K562 (cell line): ENCODE measurements at regions not wholly inside any gene's neighbourhood (a gene's known extent, or its start where the extent isn't known, plus 50 kb on each side); places are given as distances from the start of the nearest gene placed in this dataset.

Experiments
- ATAC-seq: fragments of 200-7000 bp; cut with Tn5 transposase; 3 replicates; pipeline ENCODE4 v1.9.1; 2020; ENCODE audit warnings: moderate library complexity
- BruUV-seq: library from RNA; stranded (reverse); fragments of 400-500 nt; replicated peaks from 2 replicates; lab custom pipeline; 2021; lab: Mats Ljungman, UMichigan
- CTCF ChIA-PET: fragments of 300-600 bp; formaldehyde crosslinking; extraction: SDS; loops from one replicate; lab custom pipeline; 2021; ENCODE audit warnings: low intra/inter-chr PET ratio; lab: Yijun Ruan, JAX
- POLR2A ChIA-PET: fragments of 300-600, 350-650 bp; sonication (Branson Sonifier 250); formaldehyde crosslinking; extraction: SDS; loops from one replicate; lab custom pipeline; 2021; ENCODE audit warnings: antibody characterized with exemption, inconsistent platforms; lab: Yijun Ruan, JAX
- DNase-seq, 4 experiments: peaks; one replicate each; pipeline versions ENCODE4 v3.0.0 to v3.0.0-alpha.2; 2011 to 2018; ENCODE audit warnings: low spot score in 3 of 4, mixed read lengths in 3 of 4; ENCODE audit errors: extremely low read depth in 1 of 4
- FAIRE-seq: peaks from 2 replicates; lab custom pipeline; 2011; peaks lifted over from hg19 to GRCh38; lab: Jason Lieb, UNC
- H2AFZ ChIP-seq: 2 replicates; pipeline ENCODE4 v1.6.0; 2011; ENCODE audit warnings: low read depth, low read length, control low read depth, inconsistent platforms
- H3K27ac ChIP-seq: fragments of 200-600 bp; 3 replicates; pipeline ENCODE4 v1.8.0; 2011; ENCODE audit warnings: low read depth, mild to moderate bottlenecking, control low read depth, inconsistent platforms, low read length, moderate library complexity, mixed read lengths; ENCODE audit errors: extremely low read depth
- H3K27me3 ChIP-seq, 2 experiments: fragments of 300-600 bp in 1 of 2; 2 replicates in 1 of 2; 3 replicates in 1 of 2; pipeline versions ENCODE4 v1.6.0 to v1.8.0; 2011; ENCODE audit warnings: inconsistent platforms in 2 of 2, low read length in 2 of 2, mild to moderate bottlenecking in 1 of 2, mixed read lengths in 1 of 2, moderate library complexity in 1 of 2; ENCODE audit not compliant: control insufficient read depth in 2 of 2, insufficient read depth in 2 of 2
- H3K36me3 ChIP-seq: fragments of 300-600 bp; 3 replicates; pipeline ENCODE4 v1.8.0; 2011; ENCODE audit warnings: mild to moderate bottlenecking, low read length, inconsistent platforms; ENCODE audit not compliant: control insufficient read depth, insufficient read depth
- H3K4me1 ChIP-seq, 2 experiments: fragments of 200-600 bp in 1 of 2; replicated peaks in 1 of 2; 2 replicates in 1 of 2; 3 replicates in 1 of 2; pipeline versions ENCODE4 v1.5.1 to v1.8.0; 2011; ENCODE audit warnings: inconsistent platforms in 2 of 2, low read length in 2 of 2, mild to moderate bottlenecking in 1 of 2, mixed read lengths in 1 of 2, moderate library complexity in 1 of 2; ENCODE audit not compliant: control insufficient read depth in 2 of 2, insufficient read depth in 2 of 2
- H3K4me2 ChIP-seq: 2 replicates; pipeline ENCODE4 v1.6.1; 2011; ENCODE audit warnings: low read length, control low read depth, inconsistent platforms, mixed read lengths; ENCODE audit not compliant: insufficient read depth
- H3K4me3 ChIP-seq: fragments of 200-600 bp; sonication (generic), shearing (Covaris generic); 2 replicates; pipeline ENCODE4 v1.5.1; 2016; ENCODE audit warnings: control low read depth, inconsistent platforms
- H3K79me2 ChIP-seq: fragments of 200-600 bp; 3 replicates; pipeline ENCODE4 v1.8.0; 2011; ENCODE audit warnings: low read length, inconsistent platforms; ENCODE audit not compliant: control insufficient read depth, insufficient read depth
- H3K9ac ChIP-seq, 2 experiments: 2 replicates each; pipeline versions ENCODE4 v1.6.0 to v1.6.1; 2011; ENCODE audit warnings: low read depth in 2 of 2, low read length in 2 of 2, control low read depth in 1 of 2, inconsistent platforms in 1 of 2, mild to moderate bottlenecking in 1 of 2, mixed read lengths in 1 of 2; ENCODE audit not compliant: insufficient read depth in 1 of 2
- H3K9me1 ChIP-seq: one replicate; pipeline ENCODE4 v1.6.0; 2011; ENCODE audit warnings: inconsistent platforms, mild to moderate bottlenecking, low read length, moderate library complexity; ENCODE audit not compliant: control insufficient read depth, insufficient read depth
- H3K9me3 ChIP-seq: replicated peaks from 2 replicates; pipeline ENCODE4 v1.5.1; 2011; ENCODE audit warnings: low read depth, low read length, inconsistent platforms; ENCODE audit not compliant: control insufficient read depth, insufficient read depth
- H4K20me1 ChIP-seq: replicated peaks from 2 replicates; pipeline ENCODE4 v1.6.1; 2011; ENCODE audit warnings: low read length, inconsistent platforms, mixed read lengths; ENCODE audit not compliant: control insufficient read depth, insufficient read depth
- BRCA1 ChIP-seq, 2 experiments: fragments of 450-650 bp in 1 of 2; sonication (generic) in 1 of 2; formaldehyde crosslinking in 1 of 2; IDR thresholded peaks; 2 replicates each; pipeline versions ENCODE4 v1.5.0 to v1.6.1; 2017 to 2020; ENCODE audit warnings: mild to moderate bottlenecking in 1 of 2, missing genetic modification reagents in 1 of 2
- CTCF ChIP-seq, 3 experiments: IDR thresholded peaks in 2 of 3; conservative IDR thresholded peaks in 1 of 3; 2 replicates each; pipeline ENCODE4 v1.5.1; 2011 to 2012; ENCODE audit warnings: low read length in 3 of 3, mild to moderate bottlenecking in 3 of 3, control low read depth in 2 of 3, improper control_type of control experiment in 1 of 3, inconsistent platforms in 1 of 3, low read depth in 1 of 3, mixed read lengths in 1 of 3, moderate library complexity in 1 of 3; ENCODE audit not compliant: insufficient read depth in 2 of 3
- CUX1 ChIP-seq: fragments of 200-800 bp; sonication (Bioruptor generic); IDR thresholded peaks from 2 replicates; pipeline ENCODE4 v1.6.1; 2016; ENCODE audit warnings: missing genetic modification characterization, missing compliant biosample characterization
- LEF1 ChIP-seq: fragments of 450-650 bp; IDR thresholded peaks from 2 replicates; pipeline ENCODE4 v1.6.1; 2016; ENCODE audit warnings: mild to moderate bottlenecking
- TEAD1 ChIP-seq, 2 experiments: fragments of 450-650 bp in 1 of 2; sonication (generic) in 1 of 2; formaldehyde crosslinking; IDR thresholded peaks; 2 replicates each; pipeline versions ENCODE4 v1.4.0 to v1.8.0; 2020 to 2022; ENCODE audit warnings: mild to moderate bottlenecking in 2 of 2, missing genetic modification reagents in 1 of 2
- ZBTB33 ChIP-seq: sonication (generic); formaldehyde crosslinking; IDR thresholded peaks from 2 replicates; pipeline ENCODE4 v1.8.1; 2023; ENCODE audit warnings: mild to moderate bottlenecking, missing genetic modification reagents
- ZNF224 ChIP-seq: sonication (generic); formaldehyde crosslinking; IDR thresholded peaks from 2 replicates; pipeline ENCODE4 v1.8.0; 2022; ENCODE audit warnings: mild to moderate bottlenecking, missing genetic modification reagents
- ZNF583 ChIP-seq: fragments of 250-450 bp; sonication (Bioruptor Pico); IDR thresholded peaks from 2 replicates; pipeline ENCODE4 v1.4.0; 2020
- WGBS: fragments of 100-300 bp; shearing (Covaris generic); methylation state at CpG from one replicate; pipeline ENCODE4 v1.1.6; 2016; ENCODE audit warnings: low coverage, mixed read lengths; ENCODE audit not compliant: insufficient coverage; ENCODE audit errors: missing lambda C conversion rate; 5-methylcytosine and 5-hydroxymethylcytosine counted together
- in situ Hi-C: fragments of 300-500 bp; cut with MboI; formaldehyde crosslinking; loops from 4 replicates; pipeline ENCODE4 v1.15.0; 2018; ENCODE audit warnings: inconsistent platforms, mixed read lengths
- intact Hi-C: fragments of 100-400 bp; cut with micrococcal nuclease; formaldehyde crosslinking; loops from 2 replicates; pipeline ENCODE4 v1.14.2; 2022
- TF ChIP-seq, protein P1 (sequence below): fragments of 450-650 bp; IDR thresholded peaks from 2 replicates; pipeline ENCODE4 v1.6.1; 2016; ENCODE audit warnings: missing biosample characterization, missing genetic modification characterization
- TF ChIP-seq, protein P2 (sequence below), 2 experiments: fragments of 250-450 bp in 1 of 2; fragments of 450-650 bp in 1 of 2; sonication (Bioruptor Pico) in 1 of 2; IDR thresholded peaks; 2 replicates each; pipeline versions ENCODE4 v1.6.1 to v1.8.0; 2016 to 2021; ENCODE audit warnings: mild to moderate bottlenecking in 2 of 2, moderate library complexity in 2 of 2, missing compliant biosample characterization in 1 of 2, missing genetic modification characterization in 1 of 2

GRCh38 chr19:33962161-33962560, 165.5 kb downstream of the KCTD15 start:
- Histone ChIP-seq H3K4me1 (no peaks in the 10 kb centered on the region), H3K9me3 (no peaks in the 10 kb centered on the region), H3K4me3 (no peak overlapping the region), H3K27ac (no peak overlapping the region), H3K27me3 (peaks cover 0 to 3% of the 10 kb centered on the region in 2 experiments; a peak in 2 of 5 replicates), H3K9ac (no peak overlapping the region), H3K4me2 (no peak overlapping the region), H3K79me2 (no peaks in the 10 kb centered on the region), H4K20me1 (no peaks in the 10 kb centered on the region), H3K9me1 (no peaks in the 10 kb centered on the region), H3K36me3 (no peaks in the 10 kb centered on the region), H2AFZ (no peak overlapping the region)
- in situ Hi-C loops: no loop called here
- no TSS peak for BruUV-seq
- 0% methylated on average over 1 of the region's 2 CpGs for WGBS
- intact Hi-C loops: no loop called here
- no peak for ATAC-seq
- no peak for DNase-seq
- no peak for TF ChIP-seq ZNF224 (CRISPR knock-in tag)
- no peak for TF ChIP-seq CUX1 (CRISPR knock-in tag)
- no peak for TF ChIP-seq BRCA1 (IDR thresholded peaks at IDR 0.05)
- TF ChIP-seq BRCA1 (CRISPR knock-in tag; IDR thresholded peaks at IDR 0.05): no peak
- no peak for TF ChIP-seq ZNF583 (CRISPR knock-in tag)
- TF ChIP-seq CTCF (IDR thresholded peaks at IDR 0.05 in 2 of 3, conservative IDR thresholded peaks at IDR 0.05 in 1 of 3; ENCODE audit: insufficient read depth in 2 of 3, low read depth in 1 of 3, low read length in 3 of 3): no peak
- TF ChIP-seq, protein P1, sequence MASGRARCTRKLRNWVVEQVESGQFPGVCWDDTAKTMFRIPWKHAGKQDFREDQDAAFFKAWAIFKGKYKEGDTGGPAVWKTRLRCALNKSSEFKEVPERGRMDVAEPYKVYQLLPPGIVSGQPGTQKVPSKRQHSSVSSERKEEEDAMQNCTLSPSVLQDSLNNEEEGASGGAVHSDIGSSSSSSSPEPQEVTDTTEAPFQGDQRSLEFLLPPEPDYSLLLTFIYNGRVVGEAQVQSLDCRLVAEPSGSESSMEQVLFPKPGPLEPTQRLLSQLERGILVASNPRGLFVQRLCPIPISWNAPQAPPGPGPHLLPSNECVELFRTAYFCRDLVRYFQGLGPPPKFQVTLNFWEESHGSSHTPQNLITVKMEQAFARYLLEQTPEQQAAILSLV: no peak
- no peak for TF ChIP-seq ZBTB33 (CRISPR knock-in tag)
- TF ChIP-seq, protein P2, sequence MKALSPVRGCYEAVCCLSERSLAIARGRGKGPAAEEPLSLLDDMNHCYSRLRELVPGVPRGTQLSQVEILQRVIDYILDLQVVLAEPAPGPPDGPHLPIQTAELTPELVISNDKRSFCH (CRISPR knock-in tag; IDR thresholded peaks at IDR 0.05): no peak
- TF ChIP-seq, protein P2 (tag; IDR thresholded peaks at IDR 0.05): no peak
- TF ChIP-seq TEAD1 (CRISPR knock-in tag; IDR thresholded peaks at IDR 0.05): no peak
- no peak for TF ChIP-seq LEF1
- no peak for FAIRE-seq
- CTCF ChIA-PET: no interaction called here
- POLR2A ChIA-PET: no interaction called here
